Activated CD8-positive, alpha-beta T cell treated with anti-CD3 and anti-CD28 coated beads for 36 hours (primary cell): ENCODE measurements at regions not wholly inside any gene's neighbourhood (a gene's known extent, or its start where the extent isn't known, plus 50 kb on each side); places are given as distances from the start of the nearest gene placed in this dataset.

Experiments used
- ATAC-seq: fragments of 200-7000 bp; cut with Tn5 transposase; one replicate; pipeline ENCODE4 v1.10.0; 2021; ENCODE audit warnings: mild to moderate bottlenecking, moderate library complexity
- CTCF ChIA-PET: fragments of 350-600 bp; sonication (Branson Sonifier 250); formaldehyde crosslinking; loops from one replicate; lab custom pipeline; 2021; ENCODE audit warnings: antibody characterized with exemption; lab: Charles Lee
- POLR2A ChIA-PET: fragments of 350-600 bp; sonication (Branson Sonifier 250); formaldehyde crosslinking; loops from one replicate; lab custom pipeline; 2021; ENCODE audit warnings: antibody characterized with exemption; lab: Charles Lee
- DNase-seq: peaks from one replicate; pipeline ENCODE4 v3.0.0-alpha.2; 2020
- H3K27ac Mint-ChIP-seq: one replicate; pipeline ENCODE4 v1.8.0; 2021; ENCODE audit warnings: mild to moderate bottlenecking, mixed read lengths
- H3K27me3 Mint-ChIP-seq: one replicate; pipeline ENCODE4 v1.8.0; 2021; ENCODE audit warnings: mixed read lengths
- H3K36me3 Mint-ChIP-seq: one replicate; pipeline ENCODE4 v1.8.0; 2021; ENCODE audit warnings: low read depth, mixed read lengths
- H3K4me1 Mint-ChIP-seq: one replicate; pipeline ENCODE4 v1.8.0; 2021; ENCODE audit warnings: low read depth, mixed read lengths
- H3K4me3 Mint-ChIP-seq: one replicate; pipeline ENCODE4 v1.8.0; 2021; ENCODE audit warnings: mild to moderate bottlenecking, moderate library complexity, mixed read lengths
- H3K9me3 Mint-ChIP-seq: one replicate; pipeline ENCODE4 v1.8.0; 2021; ENCODE audit warnings: mixed read lengths
- CTCF ChIP-seq: fragments of 200-600 bp; IDR thresholded peaks from one replicate; pipeline ENCODE4 v1.8.0; 2022; ENCODE audit warnings: antibody characterized with exemption, mild to moderate bottlenecking
- intact Hi-C: fragments of 100-400 bp; cut with micrococcal nuclease; formaldehyde crosslinking; loops from one replicate; pipeline ENCODE4 v1.10.0; 2022

- H3K36me3 Mint-ChIP-seq = no peaks in the 10 kb centered on the region
- ATAC-seq = no peak
- no peak overlapping the region for H3K4me3 Mint-ChIP-seq
- TF ChIP-seq CTCF = no peak
- no peaks in the 10 kb centered on the region for H3K9me3 Mint-ChIP-seq
- peaks cover 3% of the 10 kb centered on the region for H3K4me1 Mint-ChIP-seq
- ChIA-PET POLR2A (no interaction called here), CTCF (interaction anchor here (1.1 to 2.2 kb wide), 3 partner anchors 11 to 150 kb away, joined by 3 to 8 read pairs (median 5); no protein-coding TSS in a partner anchor)
- no peak overlapping the region for H3K27ac Mint-ChIP-seq
- intact Hi-C loops = no loop called here
- no peak for DNase-seq
- H3K27me3 Mint-ChIP-seq = no peaks in the 10 kb centered on the region
These were observed 149.3 kb downstream of the SYF2 start for GRCh38 chr1:25082995-25083394.

GRCh38 chr1:25082216-25082899, 149.9 kb downstream of the SYF2 start:
- Mint-ChIP-seq H3K9me3 (peaks cover 2% of the 10 kb centered on the region), H3K4me3 (no peak overlapping the region), H3K4me1 (peaks cover 3% of the 10 kb centered on the region), H3K27me3 (no peaks in the 10 kb centered on the region), H3K36me3 (no peaks in the 10 kb centered on the region), H3K27ac (no peak overlapping the region)
- ATAC-seq = no peak
- no peak for DNase-seq
- ChIA-PET CTCF (interaction anchor here (1.4 to 2.2 kb wide), 2 partner anchors 19 to 150 kb away, joined by 5 to 8 read pairs; no protein-coding TSS in a partner anchor), POLR2A (no interaction called here)
- TF ChIP-seq CTCF = no peak
- intact Hi-C loops = no loop called here

- Mint-ChIP-seq H3K4me3 (no peak overlapping the region), H3K9me3 (peaks cover 8% of the 10 kb centered on the region), H3K27me3 (no peaks in the 10 kb centered on the region), H3K27ac (no peak overlapping the region), H3K36me3 (no peaks in the 10 kb centered on the region), H3K4me1 (peaks cover 3% of the 10 kb centered on the region)
- no peak for TF ChIP-seq CTCF
- CTCF ChIA-PET = interaction anchor here (1.6 kb wide), 1 partner anchor 44 kb away, joined by 6 read pairs; no protein-coding TSS in a partner anchor
- ATAC-seq = no peak
- intact Hi-C loops = no loop called here
- DNase-seq = no peak
- POLR2A ChIA-PET = no interaction called here
These were observed 150.8 kb downstream of the SYF2 start for GRCh38 chr1:25081496-25081895.

GRCh38 chr1:25080294-25081209, 150.5 kb upstream of the RUNX3 start:
- H3K4me3 Mint-ChIP-seq = no peak overlapping the region
- no peak for TF ChIP-seq CTCF
- POLR2A ChIA-PET = interaction anchor here (0.5 to 1.3 kb wide), 4 partner anchors 10 to 448 kb away, joined by 3 to 5 read pairs (median 4); no protein-coding TSS in a partner anchor
- H3K27ac Mint-ChIP-seq = no peak overlapping the region
- DNase-seq = no peak
- H3K36me3 Mint-ChIP-seq = no peaks in the 10 kb centered on the region
- H3K27me3 Mint-ChIP-seq = no peaks in the 10 kb centered on the region
- H3K9me3 Mint-ChIP-seq = peaks cover 8% of the 10 kb centered on the region
- intact Hi-C loops = no loop called here
- no peak for ATAC-seq
- peaks cover 3% of the 10 kb centered on the region for H3K4me1 Mint-ChIP-seq
- CTCF ChIA-PET = interaction anchor here (1.2 to 1.6 kb wide), 3 partner anchors 21 to 213 kb away, joined by 3 to 6 read pairs (median 4); no protein-coding TSS in a partner anchor
